ENCODE measurements at regions not wholly inside any gene's neighbourhood (a gene's known extent, or its start where the extent isn't known, plus 50 kb on each side); places are given as distances from the start of the nearest gene placed in this dataset.

DNA sequence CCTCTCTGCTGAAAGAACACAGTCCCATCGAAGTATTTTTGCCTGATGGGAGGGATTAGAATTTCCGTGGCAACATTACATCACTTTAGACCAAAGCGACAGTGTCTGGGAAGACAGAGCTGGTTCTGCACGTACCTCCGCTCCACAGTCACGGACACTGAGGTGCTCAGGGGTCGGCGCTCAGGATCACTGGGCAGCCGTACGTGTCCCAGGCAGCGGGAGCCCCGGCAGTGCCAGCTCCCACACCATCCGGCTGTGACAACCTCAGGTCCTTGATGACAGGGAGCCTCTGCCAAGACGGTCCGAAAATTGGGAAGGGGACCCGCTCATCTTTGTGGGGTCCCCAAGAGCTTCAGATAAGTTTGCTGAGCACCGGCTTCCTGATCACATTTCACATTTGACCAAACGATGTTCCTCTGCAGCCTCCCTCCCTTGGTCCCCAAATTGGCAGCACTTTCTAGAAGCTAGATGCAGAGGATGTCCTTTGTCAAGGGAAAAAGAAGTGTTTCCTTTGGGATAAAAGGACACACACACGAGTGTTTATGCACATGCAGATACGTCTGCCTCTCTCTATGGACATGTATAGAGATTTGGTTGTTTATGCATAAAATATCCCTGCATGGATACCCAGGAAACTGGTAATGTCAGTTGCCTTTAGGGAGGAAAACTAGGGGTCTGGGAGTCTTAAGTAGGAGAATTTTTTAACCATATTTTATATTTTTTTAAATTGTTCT lies 61.6 kb upstream of the LINC01488 start:
- Histone ChIP-seq H3K27ac (ENCODE audit: low read depth, low read length) (no peak overlapping the region), H3K9me3 (ENCODE audit: control insufficient read depth in 1 of 2, low read length in 2 of 2) (peaks cover 0 to 5% of the 10 kb centered on the region in 2 donors), H3K4me1 (ENCODE audit: insufficient read depth, low read length) (no peaks in the 10 kb centered on the region), H3K4me3 (ENCODE audit: low read length in 2 of 2) (no peak overlapping the region), H3K36me3 (ENCODE audit: insufficient read depth, low read length) (no peaks in the 10 kb centered on the region), H3K27me3 (ENCODE audit: insufficient read depth, low read length) (no peaks in the 10 kb centered on the region)
- intact Hi-C loops (cut with micrococcal nuclease) = no loop called here
- ChIA-PET CTCF (ENCODE audit: partially characterized antibody) (no interaction called here), POLR2A (ENCODE audit: partially characterized antibody) (no interaction called here)
- no peak overlapping the region for H3K27ac Mint-ChIP-seq
- H3K36me3 Mint-ChIP-seq = no peaks in the 10 kb centered on the region
- no peaks in the 10 kb centered on the region for H3K4me1 Mint-ChIP-seq
- DNase-seq = no peak
- peaks cover 0 to under 1% of the 10 kb centered on the region in 2 donors for H3K27me3 Mint-ChIP-seq
- peaks cover 0 to 8% (median 7%) of the 10 kb centered on the region in 8 donors for H3K9me3 Mint-ChIP-seq
- H3K4me3 Mint-ChIP-seq = no peak overlapping the region

DNA sequence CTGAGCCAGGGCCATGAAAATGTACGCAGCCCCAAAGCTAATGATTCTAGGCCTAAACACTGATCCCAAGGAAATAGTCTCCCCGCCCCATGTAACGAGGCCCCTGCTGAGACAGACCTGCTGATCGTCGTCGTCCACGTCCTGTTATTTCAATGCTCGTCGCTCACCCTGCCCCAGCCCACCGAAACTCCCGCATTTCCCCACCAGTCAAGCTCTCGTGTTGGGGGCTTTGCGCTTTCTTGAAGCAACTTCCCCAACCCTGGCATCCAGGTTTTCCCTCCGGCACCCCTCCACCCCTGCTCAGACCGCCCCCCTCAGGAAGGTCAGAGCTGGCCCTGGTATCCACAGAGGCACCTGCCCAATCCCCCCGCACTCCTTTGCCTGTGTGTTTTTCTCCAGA lies 58.8 kb upstream of the LINC01488 start:
- no peaks in the 10 kb centered on the region for H3K36me3 ChIP-seq (ENCODE audit: insufficient read depth, low read length)
- peaks cover 2 to 4% of the 10 kb centered on the region in 2 donors for H3K27me3 Mint-ChIP-seq
- CTCF ChIA-PET (ENCODE audit: partially characterized antibody) = no interaction called here
- POLR2A ChIA-PET (ENCODE audit: partially characterized antibody) = no interaction called here
- H3K27ac ChIP-seq (ENCODE audit: low read depth, low read length) = no peak overlapping the region
- H3K9me3 Mint-ChIP-seq = peaks cover 0 to 17% (median 14%) of the 10 kb centered on the region in 8 donors
- no peak overlapping the region for H3K4me3 ChIP-seq (ENCODE audit: low read length in 2 of 2)
- H3K4me1 Mint-ChIP-seq = peaks cover 1 to 9% (median 4%) of the 10 kb centered on the region in 4 donors
- no peaks in the 10 kb centered on the region for H3K4me1 ChIP-seq (ENCODE audit: insufficient read depth, low read length)
- H3K36me3 Mint-ChIP-seq = no peaks in the 10 kb centered on the region
- H3K4me3 Mint-ChIP-seq = no peak overlapping the region
- H3K27me3 ChIP-seq (ENCODE audit: insufficient read depth, low read length) = no peaks in the 10 kb centered on the region
- no peak overlapping the region for H3K27ac Mint-ChIP-seq
- no peak for DNase-seq
- peaks cover 0 to 8% of the 10 kb centered on the region in 2 donors for H3K9me3 ChIP-seq (ENCODE audit: control insufficient read depth in 1 of 2, low read length in 2 of 2)
- intact Hi-C loops (cut with micrococcal nuclease) = no loop called here

DNA sequence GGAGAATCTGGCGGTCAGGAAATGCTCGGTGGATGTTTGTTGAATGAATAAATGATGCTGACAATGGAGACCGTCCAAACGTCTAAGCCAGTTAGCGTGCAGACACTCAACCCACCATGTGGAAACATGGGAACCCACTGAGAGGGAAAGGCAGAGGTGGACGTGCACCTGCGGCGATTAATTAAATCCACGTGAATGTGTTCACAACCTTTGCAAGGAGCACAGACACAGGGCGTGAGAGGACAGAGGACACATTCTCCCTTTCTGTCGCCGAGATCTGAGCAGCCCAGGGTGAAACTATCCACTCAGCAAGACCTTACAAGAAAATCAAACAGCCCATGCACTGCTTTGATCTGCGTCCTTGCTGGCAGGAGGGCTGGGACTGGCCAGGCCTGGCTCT lies 58.3 kb upstream of the LINC01488 start:
- no peak overlapping the region for H3K27ac ChIP-seq (ENCODE audit: low read depth, low read length)
- Mint-ChIP-seq H3K27me3 (peaks cover 4% of the 10 kb centered on the region in 2 donors), H3K9me3 (peaks cover 0 to 17% (median 15%) of the 10 kb centered on the region in 8 donors), H3K27ac (no peak overlapping the region), H3K4me1 (peaks cover 1 to 9% (median 4%) of the 10 kb centered on the region in 4 donors), H3K4me3 (no peak overlapping the region), H3K36me3 (no peaks in the 10 kb centered on the region)
- ChIA-PET POLR2A (ENCODE audit: partially characterized antibody) (no interaction called here), CTCF (ENCODE audit: partially characterized antibody) (no interaction called here)
- no peak for DNase-seq
- H3K36me3 ChIP-seq (ENCODE audit: insufficient read depth, low read length) = no peaks in the 10 kb centered on the region
- H3K9me3 ChIP-seq (ENCODE audit: control insufficient read depth in 1 of 2, low read length in 2 of 2) = peaks cover 0 to 8% of the 10 kb centered on the region in 2 donors
- H3K27me3 ChIP-seq (ENCODE audit: insufficient read depth, low read length) = no peaks in the 10 kb centered on the region
- no peak overlapping the region for H3K4me3 ChIP-seq (ENCODE audit: low read length in 2 of 2)
- intact Hi-C loops (cut with micrococcal nuclease) = no loop called here
- H3K4me1 ChIP-seq (ENCODE audit: insufficient read depth, low read length) = no peaks in the 10 kb centered on the region

DNA sequence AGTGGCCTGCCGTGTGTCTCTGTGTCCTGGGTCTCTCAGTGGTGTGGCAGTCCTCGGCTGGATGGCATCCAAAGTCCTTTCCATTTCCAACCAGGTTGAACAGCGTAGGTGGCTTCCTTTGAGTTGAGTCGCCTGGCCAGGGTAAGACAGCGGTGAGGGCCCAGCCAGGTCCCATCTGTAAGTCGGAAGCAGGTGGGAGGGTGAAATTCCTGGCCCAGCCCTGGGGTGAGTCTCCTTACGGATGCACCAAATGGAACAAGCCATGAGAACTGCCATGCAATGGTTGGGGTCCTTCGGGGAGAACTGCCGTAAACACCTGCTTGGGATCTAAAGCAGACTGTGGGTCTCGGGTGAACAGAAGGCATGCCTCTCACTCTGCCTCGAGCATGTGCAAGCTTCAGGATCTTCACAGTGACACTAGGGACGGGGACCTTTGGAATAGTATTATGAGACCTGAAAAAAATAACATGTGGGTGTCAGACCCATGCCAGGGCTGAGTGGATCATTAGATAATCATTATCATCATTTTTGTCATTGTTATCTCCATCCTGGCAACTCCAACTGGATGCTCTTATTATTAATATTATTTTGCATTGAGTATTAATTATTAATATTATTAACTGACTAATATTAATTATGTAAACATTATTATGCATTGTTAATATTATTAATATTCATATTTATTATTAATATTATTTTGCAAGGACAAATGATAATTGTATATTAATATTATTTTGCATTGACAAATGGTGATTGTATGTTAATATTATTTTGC lies 57.7 kb upstream of the LINC01488 start:
- no peak overlapping the region for H3K4me3 ChIP-seq (ENCODE audit: low read length in 2 of 2)
- Mint-ChIP-seq H3K9me3 (peaks cover 0 to 17% (median 15%) of the 10 kb centered on the region in 8 donors), H3K27me3 (peaks cover 4% of the 10 kb centered on the region in 2 donors), H3K4me3 (no peak overlapping the region), H3K36me3 (no peaks in the 10 kb centered on the region), H3K27ac (no peak overlapping the region), H3K4me1 (peaks cover 1 to 9% (median 4%) of the 10 kb centered on the region in 4 donors)
- H3K27ac ChIP-seq (ENCODE audit: low read depth, low read length) = no peak overlapping the region
- intact Hi-C loops (cut with micrococcal nuclease) = no loop called here
- H3K4me1 ChIP-seq (ENCODE audit: insufficient read depth, low read length) = no peaks in the 10 kb centered on the region
- no peak for DNase-seq
- ChIA-PET POLR2A (ENCODE audit: partially characterized antibody) (no interaction called here), CTCF (ENCODE audit: partially characterized antibody) (no interaction called here)
- H3K27me3 ChIP-seq (ENCODE audit: insufficient read depth, low read length) = no peaks in the 10 kb centered on the region
- peaks cover 0 to 8% of the 10 kb centered on the region in 2 donors for H3K9me3 ChIP-seq (ENCODE audit: control insufficient read depth in 1 of 2, low read length in 2 of 2)
- H3K36me3 ChIP-seq (ENCODE audit: insufficient read depth, low read length) = no peaks in the 10 kb centered on the region

DNA sequence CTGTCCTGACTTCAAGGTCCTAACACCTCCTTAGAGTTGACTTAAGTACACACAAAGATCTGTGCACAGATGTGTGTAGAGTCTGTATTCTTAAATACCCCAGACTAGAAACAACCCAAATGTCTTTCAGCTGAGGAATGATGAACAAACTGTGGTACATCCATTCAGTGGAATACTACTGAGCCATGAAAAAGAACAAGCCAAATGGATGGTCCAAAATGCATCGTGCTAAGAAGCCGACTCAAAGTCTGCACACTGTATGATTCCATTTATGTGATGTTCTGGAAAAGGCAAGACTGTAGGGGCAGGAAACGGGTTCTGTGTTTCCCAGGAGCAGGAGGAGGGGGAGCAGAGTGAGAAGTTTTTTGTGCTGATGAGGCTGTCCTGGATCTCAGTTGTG lies 56.7 kb upstream of the LINC01488 start:
- no peak overlapping the region for H3K4me3 ChIP-seq (ENCODE audit: low read length in 2 of 2)
- Mint-ChIP-seq H3K4me3 (no peak overlapping the region), H3K27me3 (peaks cover 4% of the 10 kb centered on the region in 2 donors), H3K4me1 (peaks cover 1 to 9% (median 4%) of the 10 kb centered on the region in 4 donors), H3K27ac (no peak overlapping the region), H3K9me3 (peaks cover 0 to 17% (median 15%) of the 10 kb centered on the region in 8 donors), H3K36me3 (no peaks in the 10 kb centered on the region)
- H3K4me1 ChIP-seq (ENCODE audit: insufficient read depth, low read length) = no peaks in the 10 kb centered on the region
- CTCF ChIA-PET (ENCODE audit: partially characterized antibody) = no interaction called here
- no peaks in the 10 kb centered on the region for H3K36me3 ChIP-seq (ENCODE audit: insufficient read depth, low read length)
- H3K27ac ChIP-seq (ENCODE audit: low read depth, low read length) = no peak overlapping the region
- DNase-seq = no peak
- intact Hi-C loops (cut with micrococcal nuclease) = no loop called here
- peaks cover 0 to 8% of the 10 kb centered on the region in 2 donors for H3K9me3 ChIP-seq (ENCODE audit: control insufficient read depth in 1 of 2, low read length in 2 of 2)
- POLR2A ChIA-PET (ENCODE audit: partially characterized antibody) = no interaction called here
- no peaks in the 10 kb centered on the region for H3K27me3 ChIP-seq (ENCODE audit: insufficient read depth, low read length)

DNA sequence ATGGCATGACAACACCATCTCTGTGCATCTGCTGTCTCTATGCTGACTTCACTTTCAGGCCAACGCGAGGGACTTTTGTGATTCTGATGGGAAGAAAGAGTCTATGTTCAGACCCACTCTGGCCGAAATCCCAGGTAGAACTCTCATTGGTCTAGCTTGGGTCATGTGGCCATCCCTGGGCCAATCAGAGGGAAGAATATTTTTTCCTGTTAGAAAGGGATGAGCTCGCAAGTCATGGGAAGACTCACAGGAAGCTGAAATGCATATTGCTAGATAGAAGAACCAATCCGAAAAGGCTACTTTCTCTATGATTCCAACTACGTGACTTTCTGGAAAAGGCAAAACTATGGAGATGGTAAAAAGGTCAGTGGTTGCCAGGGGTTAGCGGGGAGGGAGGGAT lies 56.0 kb upstream of the LINC01488 start:
- ChIA-PET POLR2A (ENCODE audit: partially characterized antibody) (no interaction called here), CTCF (ENCODE audit: partially characterized antibody) (no interaction called here)
- Mint-ChIP-seq H3K4me1 (peaks cover 1 to 9% (median 4%) of the 10 kb centered on the region in 4 donors), H3K36me3 (no peaks in the 10 kb centered on the region), H3K27ac (no peak overlapping the region), H3K9me3 (peaks cover 0 to 17% (median 15%) of the 10 kb centered on the region in 8 donors), H3K4me3 (no peak overlapping the region), H3K27me3 (peaks cover 4% of the 10 kb centered on the region in 2 donors)
- Histone ChIP-seq H3K27ac (ENCODE audit: low read depth, low read length) (no peak overlapping the region), H3K27me3 (ENCODE audit: insufficient read depth, low read length) (no peaks in the 10 kb centered on the region), H3K9me3 (ENCODE audit: control insufficient read depth in 1 of 2, low read length in 2 of 2) (peaks cover 0 to 8% of the 10 kb centered on the region in 2 donors), H3K4me1 (ENCODE audit: insufficient read depth, low read length) (no peaks in the 10 kb centered on the region), H3K4me3 (ENCODE audit: low read length in 2 of 2) (no peak overlapping the region), H3K36me3 (ENCODE audit: insufficient read depth, low read length) (no peaks in the 10 kb centered on the region)
- no peak for DNase-seq
- intact Hi-C loops (cut with micrococcal nuclease) = no loop called here

DNA sequence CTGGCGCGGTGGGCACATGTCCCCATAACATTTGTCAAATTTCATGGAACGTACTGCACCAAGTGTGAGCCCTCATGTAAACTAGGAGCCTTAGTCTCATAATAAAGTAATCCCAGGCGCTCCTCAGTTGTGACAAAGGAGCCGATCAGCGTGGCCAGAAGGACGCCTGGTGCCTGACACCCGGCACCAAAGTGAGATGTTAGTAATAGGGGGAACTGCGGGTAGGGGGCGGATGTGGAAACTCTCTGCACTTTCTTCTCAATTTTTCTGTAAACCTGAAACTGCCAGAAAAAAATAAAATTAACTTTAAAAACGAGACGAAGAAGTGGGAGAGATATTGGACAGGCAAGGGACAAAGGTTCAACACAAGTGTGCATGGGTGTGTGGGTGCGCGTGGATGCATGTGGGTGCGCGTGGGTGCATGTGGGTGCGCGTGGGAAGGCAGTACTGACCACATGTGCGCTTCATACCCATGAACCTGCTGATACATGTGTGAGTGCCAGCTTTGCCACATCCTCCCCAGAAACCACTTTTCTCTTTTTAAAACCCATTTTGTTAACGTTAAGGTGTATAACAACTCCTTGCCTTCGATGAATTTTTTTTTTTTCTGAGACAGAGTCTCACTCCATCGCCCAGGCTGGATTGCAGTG lies 55.4 kb upstream of the LINC01488 start:
- Mint-ChIP-seq H3K4me3 (no peak overlapping the region), H3K36me3 (no peaks in the 10 kb centered on the region), H3K27ac (no peak overlapping the region), H3K4me1 (peaks cover 1 to 9% (median 4%) of the 10 kb centered on the region in 4 donors), H3K9me3 (peaks cover 0 to 17% (median 15%) of the 10 kb centered on the region in 8 donors), H3K27me3 (peaks cover 4% of the 10 kb centered on the region in 2 donors)
- H3K36me3 ChIP-seq (ENCODE audit: insufficient read depth, low read length) = no peaks in the 10 kb centered on the region
- no peak overlapping the region for H3K27ac ChIP-seq (ENCODE audit: low read depth, low read length)
- intact Hi-C loops (cut with micrococcal nuclease) = no loop called here
- H3K4me1 ChIP-seq (ENCODE audit: insufficient read depth, low read length) = no peaks in the 10 kb centered on the region
- H3K4me3 ChIP-seq (ENCODE audit: low read length in 2 of 2) = no peak overlapping the region
- H3K27me3 ChIP-seq (ENCODE audit: insufficient read depth, low read length) = no peaks in the 10 kb centered on the region
- peaks cover 0 to 8% of the 10 kb centered on the region in 2 donors for H3K9me3 ChIP-seq (ENCODE audit: control insufficient read depth in 1 of 2, low read length in 2 of 2)
- POLR2A ChIA-PET (ENCODE audit: partially characterized antibody) = no interaction called here
- CTCF ChIA-PET (ENCODE audit: partially characterized antibody) = no interaction called here
- DNase-seq = no peak

Measured in CD4-positive, alpha-beta memory T cell (primary cell).